AG04449 (cell line): ENCODE measurements at regions not wholly inside any gene's neighbourhood (a gene's known extent, or its start where the extent isn't known, plus 50 kb on each side); places are given as distances from the start of the nearest gene placed in this dataset.

ENCODE experiments used
- CTCF ChIA-PET: fragments of 350-600 bp; formaldehyde crosslinking; extraction: SDS; loops from one replicate; lab custom pipeline; 2021; ENCODE audit warnings: antibody characterized with exemption; lab: Yijun Ruan, JAX
- POLR2A ChIA-PET: fragments of 400-600, 350-600 bp; formaldehyde crosslinking; extraction: SDS; loops from one replicate; lab custom pipeline; 2020; ENCODE audit warnings: antibody characterized with exemption, inconsistent platforms; lab: Yijun Ruan, JAX
- DNase-seq: peaks from one replicate; pipeline ENCODE4 v3.0.0-alpha.2; 2010; ENCODE audit warnings: low read depth, low spot score
- H3K4me3 ChIP-seq: 2 replicates; pipeline ENCODE4 v1.5.1; 2011; ENCODE audit warnings: low read depth, mild to moderate bottlenecking, control low read depth, low read length
- CTCF ChIP-seq: IDR thresholded peaks from one replicate; pipeline ENCODE4 v1.5.1; 2011; ENCODE audit warnings: mild to moderate bottlenecking, moderate library complexity, low read length, control low read depth, inconsistent platforms; ENCODE audit not compliant: insufficient read depth; ENCODE audit errors: missing control alignments

GRCh38 chr12:24551163-24551786 is 397.6 kb downstream of the BCAT1 start:
- ChIA-PET CTCF (no interaction called here), POLR2A (no interaction called here)
- DNase-seq: no peak
- no peak overlapping the region for H3K4me3 ChIP-seq
- no peak for TF ChIP-seq CTCF

GRCh38 chr12:24550609-24551008 is 398.3 kb downstream of the BCAT1 start:
- CTCF ChIA-PET: no interaction called here
- no peak for DNase-seq
- POLR2A ChIA-PET: no interaction called here
- H3K4me3 ChIP-seq: no peak overlapping the region
- TF ChIP-seq CTCF: no peak

- POLR2A ChIA-PET: no interaction called here
- CTCF ChIA-PET: no interaction called here
- no peak for TF ChIP-seq CTCF
- DNase-seq: no peak
- no peak overlapping the region for H3K4me3 ChIP-seq
Measured at GRCh38 chr12:24546661-24547060, 402.2 kb downstream of the BCAT1 start.

- CTCF ChIA-PET: no interaction called here
- POLR2A ChIA-PET: no interaction called here
- no peak overlapping the region for H3K4me3 ChIP-seq
- no peak for TF ChIP-seq CTCF
- DNase-seq: no peak
Measured at GRCh38 chr12:24546084-24546483, 402.8 kb downstream of the BCAT1 start.

GRCh38 chr12:24544368-24544767 is 404.5 kb downstream of the BCAT1 start:
- POLR2A ChIA-PET: no interaction called here
- no peak for TF ChIP-seq CTCF

GRCh38 chr12:24541193-24541871 is 407.6 kb downstream of the BCAT1 start:
- H3K4me3 ChIP-seq: no peak overlapping the region
- no peak for TF ChIP-seq CTCF
- DNase-seq: no peak
- ChIA-PET POLR2A (no interaction called here), CTCF (no interaction called here)

More at GRCh38 chr12:24544368-24544767, 404.5 kb downstream of the BCAT1 start:
- CTCF ChIA-PET: no interaction called here
- DNase-seq: no peak
- no peak overlapping the region for H3K4me3 ChIP-seq
